H1 (cell line): ENCODE measurements at regions not wholly inside any gene's neighbourhood (a gene's known extent, or its start where the extent isn't known, plus 50 kb on each side); places are given as distances from the start of the nearest gene placed in this dataset.

Experiments
- CTCF ChIA-PET: fragments of 300-600 bp; sonication (Branson Sonifier 250); formaldehyde crosslinking; loops from one replicate; lab custom pipeline; 2021; ENCODE audit not compliant: partially characterized antibody; lab: Charles Lee
- POLR2A ChIA-PET: fragments of 300-600 bp; sonication (Branson Sonifier 250); formaldehyde crosslinking; loops from one replicate; lab custom pipeline; 2021; ENCODE audit warnings: inconsistent platforms; ENCODE audit not compliant: partially characterized antibody; lab: Charles Lee
- DNase-seq, 2 experiments: peaks; one replicate each; pipeline versions ENCODE4 v3.0.0 to v3.0.0-alpha.2; 2010 to 2022; ENCODE audit warnings: low spot score in 2 of 2, low read depth in 1 of 2, mixed read lengths in 1 of 2
- FAIRE-seq: peaks from 2 replicates; lab custom pipeline; 2011; peaks lifted over from hg19 to GRCh38; lab: Jason Lieb, UNC
- H2AFZ ChIP-seq: 2 replicates; pipeline ENCODE4 v1.8.1; 2012; ENCODE audit warnings: low read length, inconsistent platforms
- H2AK5ac ChIP-seq: 2 replicates; pipeline ENCODE4 v1.6.1; 2013; ENCODE audit warnings: low read depth, low read length
- H2BK120ac ChIP-seq: replicated peaks from 2 replicates; pipeline ENCODE3; 2013; ENCODE audit warnings: low read depth, low read length, inconsistent platforms
- H2BK12ac ChIP-seq: 2 replicates; pipeline ENCODE4 v1.6.1; 2013; ENCODE audit warnings: low read depth, low read length
- H2BK15ac ChIP-seq: 2 replicates; pipeline ENCODE4 v1.6.1; 2013; ENCODE audit warnings: low read length
- H2BK20ac ChIP-seq: 2 replicates; pipeline ENCODE4 v1.6.1; 2013; ENCODE audit warnings: low read length
- H2BK5ac ChIP-seq: 2 replicates; pipeline ENCODE4 v1.6.1; 2013; ENCODE audit warnings: low read depth, low read length
- H3K14ac ChIP-seq: 2 replicates; pipeline ENCODE4 v1.6.1; 2013; ENCODE audit warnings: inconsistent platforms; ENCODE audit not compliant: insufficient read length
- H3K18ac ChIP-seq: 2 replicates; pipeline ENCODE4 v1.6.1; 2013; ENCODE audit warnings: low read length; ENCODE audit errors: extremely low read depth
- H3K23ac ChIP-seq: 2 replicates; pipeline ENCODE4 v1.6.1; 2013; ENCODE audit warnings: inconsistent platforms; ENCODE audit not compliant: insufficient read length
- H3K23me2 ChIP-seq: 2 replicates; pipeline ENCODE4 v1.6.1; 2013; ENCODE audit warnings: low read depth, low read length
- H3K27ac ChIP-seq: 2 replicates; pipeline ENCODE4 v1.6.1; 2011; ENCODE audit warnings: low read depth, low read length, inconsistent platforms
- H3K27me3 ChIP-seq, 4 experiments: replicated peaks in 1 of 4; 1 replicate in 1 of 4; 2 replicates in 3 of 4; pipeline versions ENCODE4 v1.6.1 to v1.8.1; 2011 to 2013; ENCODE audit warnings: low read length in 3 of 4, mild to moderate bottlenecking in 3 of 4, inconsistent platforms in 2 of 4, mixed read lengths in 2 of 4, moderate library complexity in 1 of 4; ENCODE audit not compliant: control insufficient read depth in 3 of 4, insufficient read depth in 3 of 4; ENCODE audit errors: extremely low read depth in 1 of 4
- H3K36me3 ChIP-seq, 4 experiments: 2 replicates each; pipeline versions ENCODE4 v1.6.1 to v1.8.1; 2011 to 2013; ENCODE audit warnings: mild to moderate bottlenecking in 4 of 4, low read length in 3 of 4, moderate library complexity in 2 of 4, control low read depth in 1 of 4, inconsistent platforms in 1 of 4; ENCODE audit not compliant: insufficient read depth in 4 of 4, control insufficient read depth in 2 of 4
- H3K4ac ChIP-seq: replicated peaks from 2 replicates; pipeline ENCODE3; 2013; ENCODE audit warnings: low read length, low read depth, mixed read lengths, inconsistent platforms; ENCODE audit not compliant: insufficient read length
- H3K4me1 ChIP-seq, 4 experiments: replicated peaks in 1 of 4; 1 replicate in 1 of 4; 2 replicates in 3 of 4; pipeline versions ENCODE4 v1.6.1 to v1.8.1; 2011 to 2013; ENCODE audit warnings: low read length in 3 of 4, inconsistent platforms in 2 of 4, mixed read lengths in 1 of 4; ENCODE audit not compliant: insufficient read depth in 4 of 4, control insufficient read depth in 3 of 4
- H3K4me2 ChIP-seq, 2 experiments: 2 replicates each; pipeline versions ENCODE4 v1.6.1 to v1.8.1; 2011 to 2013; ENCODE audit warnings: low read depth in 2 of 2, low read length in 2 of 2, control low read depth in 1 of 2, inconsistent platforms in 1 of 2, mild to moderate bottlenecking in 1 of 2; ENCODE audit not compliant: insufficient read depth in 1 of 2
- H3K4me3 ChIP-seq, 4 experiments: fragments of 200-600, 300-600 bp in 1 of 4; sonication (generic), shearing (Covaris generic), sonication (Bioruptor Twin) in 1 of 4; 2 replicates each; pipeline versions ENCODE4 v1.5.1 to v1.8.1; 2011 to 2016; ENCODE audit warnings: low read length in 4 of 4, low read depth in 3 of 4, control low read depth in 2 of 4, inconsistent platforms in 2 of 4, mild to moderate bottlenecking in 2 of 4, mixed read lengths in 1 of 4, moderate library complexity in 1 of 4; ENCODE audit not compliant: insufficient read depth in 2 of 4; ENCODE audit errors: extremely low read depth in 1 of 4
- H3K56ac ChIP-seq: replicated peaks from 2 replicates; pipeline ENCODE3; 2013; ENCODE audit warnings: low read depth, mild to moderate bottlenecking, mixed read lengths, low read length, inconsistent platforms; ENCODE audit not compliant: insufficient read length
- H3K79me1 ChIP-seq: 2 replicates; pipeline ENCODE4 v1.6.1; 2013; ENCODE audit warnings: low read depth, low read length, control low read depth
- H3K79me2 ChIP-seq, 2 experiments: 2 replicates each; pipeline versions ENCODE4 v1.6.1 to v1.8.1; 2012 to 2013; ENCODE audit warnings: low read length in 2 of 2, mild to moderate bottlenecking in 2 of 2, inconsistent platforms in 1 of 2; ENCODE audit not compliant: insufficient read depth in 2 of 2, control insufficient read depth in 1 of 2
- H3K9ac ChIP-seq, 4 experiments: replicated peaks in 1 of 4; 1 replicate in 1 of 4; 2 replicates in 3 of 4; pipeline versions ENCODE4 v1.6.1 to v1.8.1; 2011 to 2013; ENCODE audit warnings: low read depth in 3 of 4, low read length in 3 of 4, control low read depth in 2 of 4, mild to moderate bottlenecking in 2 of 4, moderate library complexity in 2 of 4, inconsistent platforms in 1 of 4; ENCODE audit errors: extremely low read depth in 1 of 4
- H3K9me3 ChIP-seq, 2 experiments: 2 replicates each; pipeline versions ENCODE4 v1.6.1 to v1.8.1; 2012 to 2013; ENCODE audit warnings: mild to moderate bottlenecking in 2 of 2, moderate library complexity in 2 of 2, control low read depth in 1 of 2, inconsistent platforms in 1 of 2, low read depth in 1 of 2, low read length in 1 of 2, mixed read lengths in 1 of 2; ENCODE audit not compliant: insufficient read depth in 2 of 2
- H4K20me1 ChIP-seq, 2 experiments: replicated peaks in 1 of 2; 2 replicates each; pipeline versions ENCODE3 to v1.8.1; 2011 to 2013; ENCODE audit warnings: inconsistent platforms in 2 of 2, low read length in 2 of 2, mild to moderate bottlenecking in 1 of 2; ENCODE audit not compliant: insufficient read depth in 2 of 2, control insufficient read depth in 1 of 2
- H4K5ac ChIP-seq: 2 replicates; pipeline ENCODE4 v1.6.1; 2013; ENCODE audit warnings: low read length, low read depth, mixed read lengths, inconsistent platforms; ENCODE audit not compliant: insufficient read length
- H4K8ac ChIP-seq: 2 replicates; pipeline ENCODE4 v1.8.0; 2013; ENCODE audit warnings: mild to moderate bottlenecking, moderate library complexity, low read length, inconsistent platforms; ENCODE audit not compliant: insufficient read depth; ENCODE audit errors: extremely low read depth
- H4K91ac ChIP-seq: replicated peaks from 2 replicates; pipeline ENCODE3; 2013; ENCODE audit warnings: low read length, mixed read lengths, inconsistent platforms; ENCODE audit not compliant: insufficient read length
- CBX8 ChIP-seq: fragments of 300-800, 300-1000 bp; sonication (generic); IDR thresholded peaks from 2 replicates; pipeline ENCODE4 v1.7.1; 2016; ENCODE audit warnings: low read depth, low read length, borderline replicate concordance
- CTBP2 ChIP-seq: IDR thresholded peaks from 2 replicates; pipeline ENCODE4 v1.7.0; 2011; ENCODE audit warnings: borderline replicate concordance, mild to moderate bottlenecking, moderate library complexity, mixed read lengths, low read length; ENCODE audit not compliant: insufficient read depth, insufficient read length
- KDM1A ChIP-seq: fragments of 200-600, 300-600 bp; sonication (generic); IDR thresholded peaks from 2 replicates; pipeline ENCODE4 v1.7.1; 2016; ENCODE audit warnings: mild to moderate bottlenecking, low read length, borderline replicate concordance
- POLR2A ChIP-seq, 2 experiments: IDR thresholded peaks; 1 replicate in 1 of 2; 2 replicates in 1 of 2; pipeline ENCODE4 v1.6.1; 2011; ENCODE audit warnings: low read depth in 2 of 2, low read length in 2 of 2, mild to moderate bottlenecking in 2 of 2; ENCODE audit errors: control extremely low read depth in 1 of 2
- WGBS, 2 experiments: shearing (Covaris generic) in 1 of 2; methylation state at CpG; one replicate each; pipeline versions ENCODE4 v1.1.6 to v1.1.7; 2013 to 2015; ENCODE audit warnings: low lambda C conversion rate in 2 of 2, mixed read lengths in 2 of 2, inconsistent platforms in 1 of 2, low coverage in 1 of 2, missing lambda C conversion rate in 1 of 2; ENCODE audit not compliant: insufficient replicate concordance in 2 of 2, insufficient coverage in 1 of 2, insufficient read length in 1 of 2; ENCODE audit errors: extremely low coverage in 1 of 2, missing lambda C conversion rate in 1 of 2; 5-methylcytosine and 5-hydroxymethylcytosine counted together

DNA sequence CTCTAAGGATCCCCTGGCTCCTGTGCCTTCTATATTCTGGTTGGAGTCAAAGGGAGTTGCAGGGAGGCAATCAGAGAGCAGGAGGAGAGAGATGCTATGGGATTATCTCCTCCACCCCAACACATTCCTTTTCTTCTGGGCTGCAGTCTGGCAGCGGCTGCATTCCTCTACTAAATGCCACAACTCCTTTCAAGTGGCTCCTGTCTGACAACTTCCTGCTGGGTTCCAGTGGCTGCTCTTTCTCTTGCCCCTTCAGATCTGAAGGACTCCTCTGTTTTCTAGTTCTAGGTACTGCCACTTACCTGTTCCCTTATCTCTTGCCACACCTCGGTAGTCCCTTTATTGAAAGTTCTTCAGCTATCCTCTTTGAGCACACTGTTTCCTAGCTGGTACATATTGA lies 425.0 kb downstream of the SNAPC1 start:
- no peaks in the 10 kb centered on the region for H3K9me3 ChIP-seq
- H2BK15ac ChIP-seq: no peak overlapping the region
- DNase-seq (no peak), FAIRE-seq (no peak)
- no peak overlapping the region for H2BK20ac ChIP-seq
- no peak overlapping the region for H3K9ac ChIP-seq
- no peak overlapping the region for H3K23ac ChIP-seq
- no peaks in the 10 kb centered on the region for H3K79me1 ChIP-seq
- H2BK5ac ChIP-seq: no peak overlapping the region
- no peaks in the 10 kb centered on the region for H3K36me3 ChIP-seq
- no peak overlapping the region for H3K4me3 ChIP-seq
- 88% methylated on average over 2 of the region's 2 CpGs; no CpG with 5 or more reads in 1 of the 2 experiments for WGBS, 2 experiments
- no peak overlapping the region for H2AK5ac ChIP-seq
- no peaks in the 10 kb centered on the region for H3K27me3 ChIP-seq
- H3K23me2 ChIP-seq: no peaks in the 10 kb centered on the region
- no peaks in the 10 kb centered on the region for H4K20me1 ChIP-seq
- POLR2A ChIA-PET: no interaction called here
- no peak overlapping the region for H3K56ac ChIP-seq
- no peak overlapping the region for H4K91ac ChIP-seq
- no peak overlapping the region for H2AFZ ChIP-seq
- H3K4me1 ChIP-seq: no peaks in the 10 kb centered on the region
- no peak overlapping the region for H2BK12ac ChIP-seq
- no peak overlapping the region for H3K18ac ChIP-seq
- no peak overlapping the region for H3K14ac ChIP-seq
- no peak overlapping the region for H2BK120ac ChIP-seq
- H4K5ac ChIP-seq: no peak overlapping the region
- no peaks in the 10 kb centered on the region for H3K79me2 ChIP-seq
- H3K4me2 ChIP-seq: no peak overlapping the region
- CTCF ChIA-PET: no interaction called here
- no peak overlapping the region for H3K4ac ChIP-seq
- H4K8ac ChIP-seq: no peak overlapping the region
- no peak overlapping the region for H3K27ac ChIP-seq
- no peak for TF ChIP-seq KDM1A
- TF ChIP-seq CTBP2: peak; percentile 67
- TF ChIP-seq CBX8: no peak
- no peak for TF ChIP-seq POLR2A (IDR thresholded peaks at IDR 0.05; ENCODE audit: control extremely low read depth in 1 of 2, low read depth in 2 of 2, low read length in 2 of 2)
